RPMI8226 (cell line): ENCODE measurements at regions not wholly inside any gene's neighbourhood (a gene's known extent, or its start where the extent isn't known, plus 50 kb on each side); places are given as distances from the start of the nearest gene placed in this dataset.

ENCODE experiments used
- DNase-seq: peaks from one replicate; pipeline ENCODE4 v3.0.0-alpha.2; 2015

DNA sequence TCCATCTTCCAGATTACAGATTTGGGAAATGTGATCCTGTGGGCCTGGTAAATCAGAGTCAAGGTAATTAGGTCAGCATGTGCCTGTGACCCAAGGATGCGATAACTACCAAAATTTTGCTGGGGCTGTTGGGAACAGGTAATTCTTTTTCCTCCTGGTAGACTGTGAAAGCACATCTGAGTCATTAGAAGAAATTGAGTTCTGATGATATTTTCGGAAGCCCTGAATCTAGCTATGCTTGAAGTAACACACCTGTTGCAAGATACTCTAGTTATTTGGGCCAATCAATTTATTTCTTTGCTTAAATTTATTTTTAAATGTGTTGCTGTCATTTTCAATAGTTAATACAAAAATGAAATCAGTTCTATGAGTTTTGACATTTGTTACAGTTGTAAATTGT, 903.6 kb downstream of the RPA4 start:
- DNase-seq, result no peak

DNA sequence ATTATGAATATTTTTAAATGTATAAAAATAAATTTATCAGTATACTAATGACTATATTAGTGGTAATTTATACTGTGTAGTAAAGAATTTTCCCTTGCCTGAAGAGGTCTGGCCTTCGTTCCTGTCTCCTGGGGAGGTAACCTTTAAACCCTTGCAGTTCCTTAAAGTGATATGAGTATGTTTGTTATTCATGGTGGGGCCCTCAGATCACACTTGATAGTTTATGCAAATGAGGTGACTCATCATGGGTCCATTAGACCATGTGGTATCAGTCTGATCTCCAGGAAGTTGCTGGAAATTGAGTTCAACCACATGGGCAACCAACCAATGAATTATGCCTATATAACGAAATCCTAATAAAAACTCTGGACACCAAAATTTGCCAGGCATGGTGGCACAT, 904.1 kb downstream of the RPA4 start:
- DNase-seq, result no peak

DNA sequence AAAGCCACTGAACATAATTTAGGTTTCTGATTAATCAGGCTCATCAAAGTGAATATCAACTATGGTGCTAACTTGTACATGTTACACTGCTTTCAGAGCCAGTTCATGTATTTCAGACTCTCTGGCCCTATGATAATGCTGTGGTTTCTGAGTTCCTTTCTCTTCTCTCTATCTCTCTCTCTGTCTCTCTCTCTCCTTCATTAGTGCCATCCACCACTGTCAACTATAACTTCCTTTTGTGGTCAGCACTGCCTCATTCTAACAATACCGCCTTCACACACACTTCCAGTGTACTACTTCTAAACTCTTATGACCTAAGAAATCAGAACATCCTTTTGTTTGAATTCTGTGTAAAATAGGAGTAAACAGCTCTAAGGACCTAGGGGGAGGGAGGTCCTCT, 907.1 kb downstream of the RPA4 start:
- no peak for DNase-seq

DNA sequence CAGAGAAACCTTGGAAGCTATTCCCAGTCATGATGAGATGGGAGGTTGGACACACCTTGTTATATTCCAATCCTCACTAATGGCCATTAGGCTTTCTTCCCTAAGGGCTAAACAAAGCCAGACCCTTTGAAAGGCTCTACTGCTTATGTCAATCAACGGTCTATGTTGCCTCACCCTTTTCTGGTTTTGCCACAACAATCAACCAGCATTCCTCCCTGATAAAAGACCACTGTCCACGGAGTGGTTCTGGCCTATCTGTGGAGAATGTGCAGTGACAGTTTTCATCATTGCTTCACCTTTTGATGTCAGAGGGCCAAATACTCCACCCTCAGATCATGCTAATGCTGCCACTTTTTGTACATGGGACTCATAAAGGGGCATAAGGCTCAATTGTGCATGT, 913.4 kb downstream of the RPA4 start:
- no peak for DNase-seq

DNA sequence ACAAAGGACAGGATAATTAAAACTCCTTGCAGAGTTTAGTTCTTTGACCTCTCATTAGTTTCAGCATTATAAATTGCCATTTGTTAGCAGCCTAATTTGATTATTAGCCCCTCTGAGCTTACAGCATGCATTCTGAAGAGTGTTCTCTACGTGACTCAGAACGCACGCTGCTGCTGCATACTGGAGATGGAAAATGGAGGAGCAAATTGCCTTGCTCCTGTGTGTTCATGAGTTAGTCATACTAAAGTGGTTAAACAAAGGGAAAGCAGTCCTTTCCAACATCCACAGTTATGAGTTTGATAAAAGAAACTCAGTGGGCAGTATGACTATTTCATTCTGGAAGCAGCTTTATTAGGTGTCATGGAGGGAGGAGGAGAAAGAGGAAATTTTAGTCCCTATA, 922.5 kb downstream of the RPA4 start:
- no peak for DNase-seq

DNA sequence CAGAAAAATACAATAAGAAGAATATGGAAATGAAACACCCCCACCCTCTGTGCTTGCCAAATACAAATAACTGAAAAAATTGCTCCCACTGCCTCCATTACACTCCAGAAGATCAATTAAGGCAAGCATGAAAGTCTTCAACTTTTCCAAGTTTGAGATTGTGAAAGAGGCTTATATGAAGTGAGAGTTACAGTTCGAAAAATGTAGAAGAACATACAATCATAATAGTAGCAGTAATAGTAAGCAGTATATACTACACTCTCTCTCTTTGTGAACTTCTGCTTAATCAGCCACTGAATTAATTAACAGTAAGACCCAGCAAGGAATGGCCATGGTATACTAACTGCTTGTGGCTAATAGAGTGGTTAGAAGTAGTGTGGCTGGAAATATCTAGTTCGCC, 923.2 kb downstream of the RPA4 start:
- no peak for DNase-seq

DNA sequence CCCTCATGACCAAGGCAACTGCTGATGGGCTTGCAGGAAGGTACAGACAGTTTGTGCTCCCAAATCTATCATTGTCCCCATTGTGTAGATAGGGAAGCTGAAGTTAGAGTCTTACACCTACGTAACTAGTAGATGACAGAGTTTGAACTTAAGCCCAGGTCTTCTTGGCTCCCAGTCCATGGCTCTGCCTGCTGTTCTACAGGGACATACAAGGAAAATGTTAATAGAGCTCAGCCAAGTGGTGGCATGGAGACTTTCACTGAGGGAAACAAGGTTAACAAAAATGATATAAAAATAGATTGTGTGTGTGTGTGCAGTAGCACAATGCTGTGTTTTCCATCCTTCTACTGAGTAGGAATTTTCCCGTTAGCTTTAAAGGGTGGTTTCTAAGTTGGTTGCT, 936.5 kb downstream of the RPA4 start:
- no peak for DNase-seq

DNA sequence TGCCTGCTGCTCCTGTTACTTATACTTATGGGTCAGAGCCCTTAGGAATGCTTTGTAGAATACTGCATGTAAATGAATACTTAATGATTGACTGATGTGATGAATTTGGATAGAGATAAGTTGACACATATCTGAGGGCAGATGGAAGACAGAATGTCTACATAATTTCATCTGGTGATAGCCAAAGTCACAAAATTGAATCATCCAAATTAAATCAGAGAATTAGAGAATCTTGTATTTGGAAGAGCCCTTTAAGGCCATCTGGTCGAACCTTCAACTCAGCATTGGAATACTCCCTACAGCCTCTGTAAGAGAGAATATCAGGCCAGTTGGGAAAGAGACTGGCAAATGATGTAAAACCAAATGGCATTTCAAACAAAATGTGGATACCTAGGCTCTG, 944.8 kb downstream of the RPA4 start:
- no peak for DNase-seq

DNA sequence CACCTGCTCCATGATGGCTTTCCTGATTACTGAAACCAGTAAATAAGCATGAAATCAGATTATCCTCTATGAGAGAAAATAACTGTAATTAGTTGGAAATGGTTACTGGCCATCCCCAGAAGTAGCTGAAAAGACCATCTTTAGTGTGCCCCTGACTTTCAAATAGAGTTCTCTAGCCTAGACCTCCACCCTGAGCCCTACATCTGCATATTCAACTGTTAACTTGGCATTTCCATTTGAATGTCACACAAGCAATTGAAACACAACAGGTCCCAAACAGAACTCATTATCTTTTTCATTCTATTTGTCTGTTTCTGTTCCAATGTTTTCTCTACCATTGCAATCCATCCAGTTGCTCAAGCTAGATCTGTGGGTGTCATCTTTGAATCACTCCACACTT, 952.3 kb downstream of the RPA4 start:
- no peak for DNase-seq

DNA sequence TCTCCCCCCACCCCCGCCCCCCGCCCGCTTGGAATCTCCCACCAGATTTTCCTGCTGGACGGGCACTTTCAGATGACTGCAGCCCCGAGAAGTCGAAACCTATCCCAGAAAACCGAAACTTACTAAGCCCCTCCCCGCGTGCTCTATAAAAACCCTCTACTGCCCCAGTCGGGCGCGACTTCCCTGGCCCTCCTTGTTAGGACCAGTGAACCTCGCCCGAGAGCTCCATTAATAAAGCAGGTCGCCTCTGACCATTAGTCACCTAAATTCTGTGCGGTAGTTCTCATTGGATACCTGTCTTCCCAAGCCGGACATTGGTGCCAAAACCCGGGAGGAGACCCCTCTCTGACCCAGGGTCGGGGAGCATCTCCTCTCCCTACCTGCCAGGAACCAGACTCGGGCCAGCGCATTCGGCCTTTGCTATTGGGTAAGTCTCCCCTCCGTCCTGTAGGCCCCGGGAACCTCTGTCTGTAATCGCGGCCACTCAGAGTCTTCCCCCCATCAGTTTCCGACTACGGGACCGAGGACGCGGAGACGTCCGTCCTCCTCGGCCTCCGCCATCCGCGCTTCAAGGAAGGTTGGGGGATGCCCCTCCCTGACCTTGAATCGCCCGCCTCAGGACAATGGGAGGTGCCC, 958.0 kb downstream of the RPA4 start:
- DNase-seq, result no peak

DNA sequence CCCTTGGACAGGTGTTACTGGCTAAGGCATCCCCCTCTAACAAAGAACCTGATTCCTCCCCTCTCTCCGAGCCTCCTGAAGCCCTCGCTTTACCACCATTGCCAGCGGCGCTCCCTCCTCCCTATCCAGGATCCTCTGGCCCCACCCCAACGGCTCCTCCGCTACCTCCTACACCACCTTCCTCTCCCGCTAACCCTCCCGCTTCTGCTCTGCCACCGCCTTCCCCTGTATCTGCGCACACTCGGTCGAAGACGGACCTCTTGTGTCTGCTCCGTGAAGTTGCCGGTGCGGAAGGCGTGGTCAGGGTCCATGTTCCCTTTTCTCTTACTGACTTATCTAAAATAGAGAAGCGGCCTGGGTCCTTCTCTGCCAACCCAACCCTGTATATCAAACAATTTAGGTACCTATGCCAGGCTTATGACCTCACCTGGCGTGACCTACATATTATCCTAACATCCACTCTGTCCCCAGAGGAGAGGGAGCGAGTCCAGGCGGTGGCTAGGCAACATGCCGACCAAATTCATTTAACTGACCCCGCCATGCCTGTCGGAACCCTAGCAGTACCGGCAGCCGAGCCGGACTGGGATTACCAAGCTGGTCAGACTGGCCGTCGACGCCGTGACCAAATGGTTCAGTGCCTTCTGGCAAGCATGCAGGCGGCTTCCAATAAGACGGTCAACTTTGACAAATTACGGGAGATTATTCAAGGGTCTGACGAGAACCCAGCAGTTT, 958.9 kb downstream of the RPA4 start:
- DNase-seq, result no peak

DNA sequence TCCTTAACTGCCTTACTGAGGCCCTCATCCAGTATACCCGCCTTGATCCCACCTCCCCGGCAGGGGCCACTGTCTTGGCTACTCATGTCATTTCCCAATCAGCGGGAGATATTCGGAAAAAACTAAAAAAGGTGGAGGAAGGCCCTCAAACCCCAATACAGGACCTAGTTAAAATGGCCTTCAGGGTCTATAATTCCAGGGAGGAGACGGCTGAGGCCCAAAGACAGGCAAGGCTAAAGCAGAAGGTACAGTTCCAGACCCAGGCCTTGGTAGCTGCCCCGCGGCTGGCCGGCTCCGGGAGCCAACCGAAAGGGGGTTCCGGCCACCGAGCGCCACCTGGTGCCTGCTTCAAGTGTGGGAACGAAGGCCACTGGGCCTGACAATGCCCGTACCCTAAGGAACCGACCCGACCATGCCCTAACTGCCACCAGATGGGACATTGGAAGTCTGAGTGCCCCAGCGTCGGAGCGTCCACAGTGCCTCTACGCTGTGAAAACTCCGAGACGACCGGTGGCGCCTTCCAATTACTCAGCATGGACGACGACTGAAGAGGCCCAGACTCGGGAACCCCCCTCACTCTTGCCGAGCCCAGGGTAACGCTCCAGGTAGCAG, 959.6 kb downstream of the RPA4 start:
- no peak for DNase-seq

DNA sequence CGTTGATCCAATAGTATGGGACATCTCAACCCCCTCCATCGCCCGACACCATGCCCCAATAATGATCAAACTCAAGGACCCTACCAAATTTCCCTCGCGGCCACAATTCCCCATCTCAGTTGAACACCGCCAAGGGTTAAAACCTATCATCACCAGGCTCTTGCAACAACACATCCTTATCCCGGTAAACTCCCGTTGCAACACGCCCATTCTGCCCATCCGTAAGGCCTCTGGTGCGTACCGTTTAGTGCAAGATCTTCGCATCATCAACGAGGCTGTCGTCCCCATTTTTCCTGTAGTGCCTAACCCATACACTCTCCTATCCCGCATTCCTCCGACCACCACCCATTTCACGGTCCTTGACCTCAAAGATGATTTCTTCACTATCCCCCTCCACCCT, 960.5 kb downstream of the RPA4 start:
- DNase-seq, result no peak

DNA sequence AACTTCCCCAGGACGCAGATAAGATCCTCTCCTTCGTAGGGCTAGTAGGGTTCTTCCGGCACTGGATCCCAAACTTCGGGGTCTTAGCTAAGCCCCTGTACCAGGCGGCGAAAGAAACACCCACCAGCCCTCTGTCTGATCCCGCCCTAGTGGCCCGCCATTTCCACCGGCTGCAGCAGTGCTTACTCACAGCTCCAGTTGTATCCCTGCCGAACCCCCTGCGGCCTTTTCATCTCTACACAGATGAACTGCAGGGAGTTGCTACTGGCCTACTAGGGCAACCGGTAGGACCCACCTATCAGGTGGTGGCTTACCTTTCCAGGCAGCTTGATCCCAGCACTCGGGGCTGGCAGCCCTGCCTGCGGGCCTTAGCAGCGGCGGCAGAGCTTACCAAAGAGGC, 961.2 kb downstream of the RPA4 start:
- no peak for DNase-seq

DNA sequence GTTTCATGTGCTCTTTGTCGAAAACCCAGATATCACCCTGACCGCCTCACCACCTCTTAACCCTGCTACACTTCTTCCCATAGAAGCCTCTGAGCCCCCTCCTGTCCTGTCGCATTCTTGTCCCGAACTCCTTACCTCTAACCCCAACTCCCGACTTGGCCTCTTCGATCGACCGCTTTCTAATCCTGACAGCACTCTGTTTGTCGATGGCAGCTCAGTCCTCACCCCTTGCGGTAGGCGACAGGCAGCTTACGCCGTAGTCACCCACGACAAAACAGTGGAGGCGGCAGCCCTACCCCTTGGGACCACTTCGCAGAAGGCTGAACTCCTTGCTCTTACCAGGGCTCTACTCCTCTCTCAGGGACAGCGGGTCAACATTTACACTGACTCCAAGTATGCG, 961.7 kb downstream of the RPA4 start:
- DNase-seq, result no peak

DNA sequence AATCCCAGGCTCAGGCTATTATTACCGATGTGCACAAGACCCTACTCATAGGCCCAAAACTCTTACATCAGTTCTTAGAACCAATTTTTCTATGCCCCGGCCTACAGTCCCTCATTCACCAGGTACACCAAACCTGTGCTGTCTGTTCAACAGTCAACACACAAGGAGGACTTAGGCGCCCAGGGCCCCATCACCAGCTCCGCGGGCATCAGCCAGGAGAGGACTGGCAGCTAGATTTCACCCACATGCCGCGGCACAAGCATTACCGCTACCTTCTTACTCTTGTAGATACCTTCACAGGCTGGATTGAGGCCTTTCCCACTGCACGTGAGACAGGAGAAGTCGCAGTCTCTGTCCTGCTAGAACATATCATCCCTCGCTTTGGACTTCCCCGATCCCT, 962.5 kb downstream of the RPA4 start:
- DNase-seq, result no peak

DNA sequence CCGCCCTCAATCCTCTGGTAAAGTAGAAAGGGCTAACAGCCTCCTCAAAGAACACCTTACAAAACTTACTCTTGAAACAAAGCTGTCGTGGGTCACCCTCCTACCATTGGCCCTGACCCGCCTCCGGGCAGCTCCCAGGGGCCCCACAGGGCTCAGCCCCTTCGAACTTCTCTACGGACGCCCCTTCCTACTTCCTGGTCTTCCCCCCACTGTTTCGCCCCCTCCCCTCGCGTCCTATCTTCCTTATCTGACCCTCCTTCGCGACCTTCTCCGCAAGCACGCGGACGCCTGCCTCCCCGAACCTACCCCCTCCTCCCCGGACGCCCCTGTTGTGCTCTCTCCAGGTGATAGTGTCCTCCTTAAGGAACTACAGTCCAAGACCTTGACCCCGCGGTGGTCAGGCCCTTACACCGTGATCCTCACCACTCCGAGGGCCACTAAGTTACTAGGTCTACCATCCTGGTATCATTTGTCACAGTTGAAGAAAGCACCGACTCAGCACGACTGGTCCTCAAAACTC, 963.1 kb downstream of the RPA4 start:
- DNase-seq, result no peak

DNA sequence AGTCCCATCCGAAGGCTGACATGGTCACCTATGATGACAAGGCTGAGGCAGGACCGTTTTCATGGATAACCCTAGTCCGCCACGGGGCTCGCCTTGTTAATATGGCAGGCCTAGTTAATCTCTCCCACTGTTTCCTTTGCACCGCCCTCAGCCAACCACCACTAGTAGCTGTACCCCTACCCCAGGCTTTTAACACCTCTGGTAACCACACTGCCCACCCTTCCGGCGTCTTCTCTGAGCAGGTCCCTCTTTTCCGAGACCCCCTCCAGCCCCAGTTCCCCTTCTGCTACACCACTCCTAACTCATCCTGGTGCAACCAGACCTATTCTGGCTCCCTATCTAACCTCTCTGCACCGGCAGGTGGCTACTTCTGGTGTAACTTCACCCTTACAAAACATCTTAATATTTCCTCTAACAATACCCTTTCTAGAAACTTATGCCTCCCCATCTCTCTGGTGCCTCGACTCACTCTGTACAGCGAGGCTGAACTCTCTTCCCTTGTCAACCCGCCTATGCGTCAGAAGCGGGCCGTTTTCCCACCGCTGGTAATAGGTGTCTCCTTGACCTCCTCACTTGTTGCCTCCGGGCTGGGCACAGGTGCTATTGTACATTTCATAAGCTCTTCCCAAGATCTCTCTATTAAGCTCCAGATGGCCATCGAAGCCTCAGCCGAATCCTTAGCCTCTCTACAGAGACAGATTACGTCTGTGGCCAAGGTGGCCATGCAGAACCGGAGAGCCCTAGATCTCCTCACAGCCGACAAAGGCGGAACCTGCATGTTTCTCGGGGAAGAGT, 964.4 kb downstream of the RPA4 start:
- no peak for DNase-seq

DNA sequence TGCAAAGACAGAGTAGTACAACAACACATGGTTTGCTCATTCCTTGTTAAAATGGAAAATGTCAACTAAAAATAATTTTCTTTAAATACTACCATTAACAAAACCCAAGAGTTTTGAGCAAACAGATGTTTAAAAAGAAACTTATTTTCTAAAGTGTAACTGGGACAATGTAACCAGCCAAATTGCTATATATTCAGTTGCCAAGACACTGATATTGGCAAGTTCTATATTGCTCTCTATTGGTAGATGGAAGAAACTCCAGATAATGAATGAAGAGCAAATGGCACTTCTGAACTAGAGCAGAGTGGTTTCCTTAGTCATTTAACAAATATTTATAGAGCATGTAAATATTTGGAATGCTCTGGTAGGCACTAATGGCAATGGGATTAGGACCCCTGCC, 966.2 kb downstream of the RPA4 start:
- no peak for DNase-seq

DNA sequence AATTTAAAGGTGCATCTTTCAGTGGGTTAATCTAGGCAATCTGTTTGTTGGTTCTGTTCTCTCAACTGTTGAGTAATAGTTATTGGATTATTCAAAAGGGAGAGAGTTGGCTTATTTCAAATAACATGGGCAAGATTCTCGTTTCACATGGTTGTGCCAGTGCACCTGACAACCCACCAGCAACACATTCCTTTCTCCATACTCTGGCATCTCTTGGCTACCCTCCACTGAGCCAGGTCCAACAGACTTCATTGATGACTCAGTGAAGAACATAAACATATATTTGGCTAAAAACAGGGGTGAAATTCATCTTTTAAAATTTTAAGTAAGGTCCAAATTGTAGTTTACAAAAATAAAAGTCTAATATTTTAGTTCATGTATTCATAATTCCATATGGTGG, 967.2 kb downstream of the RPA4 start:
- DNase-seq, result no peak

DNA sequence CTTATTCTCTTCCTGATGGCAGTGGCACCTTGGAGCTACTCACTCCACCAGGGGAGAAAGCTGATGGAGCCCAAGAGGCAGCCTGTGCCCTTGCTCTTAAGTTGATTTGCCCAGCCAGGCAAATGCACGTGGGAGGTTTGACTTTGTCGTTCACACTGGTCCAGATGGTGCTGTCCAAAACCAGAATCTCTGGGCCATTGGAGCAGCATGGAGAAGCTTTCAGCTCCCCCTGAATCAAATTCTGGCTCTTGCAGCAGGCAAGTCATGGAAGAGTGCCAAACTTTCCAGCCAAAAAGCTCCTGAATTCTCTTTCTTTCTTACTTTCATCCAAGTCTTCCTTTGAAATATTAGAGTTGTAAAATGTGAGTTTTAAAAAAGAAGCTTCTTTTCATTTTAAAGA, 970.4 kb downstream of the RPA4 start:
- DNase-seq, result no peak

DNA sequence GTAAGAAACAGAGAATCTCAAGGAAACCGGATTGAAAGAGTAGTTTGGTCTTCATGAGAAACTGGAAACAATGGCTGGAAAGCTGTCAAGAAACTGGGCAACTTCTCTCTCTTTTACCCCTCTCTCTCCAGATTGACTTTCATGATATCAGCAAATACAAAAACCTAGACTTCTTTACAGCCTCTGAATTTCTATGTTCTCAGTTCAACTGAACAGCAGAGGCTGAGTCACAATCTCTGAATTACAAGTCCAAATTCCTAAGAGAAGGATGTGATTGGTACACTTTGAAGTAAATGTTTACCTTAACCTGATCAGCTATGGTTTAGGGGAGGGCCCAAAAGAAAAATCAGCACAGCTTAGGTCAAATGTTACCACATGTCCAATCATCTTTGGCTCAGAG, 974.9 kb downstream of the RPA4 start:
- no peak for DNase-seq

DNA sequence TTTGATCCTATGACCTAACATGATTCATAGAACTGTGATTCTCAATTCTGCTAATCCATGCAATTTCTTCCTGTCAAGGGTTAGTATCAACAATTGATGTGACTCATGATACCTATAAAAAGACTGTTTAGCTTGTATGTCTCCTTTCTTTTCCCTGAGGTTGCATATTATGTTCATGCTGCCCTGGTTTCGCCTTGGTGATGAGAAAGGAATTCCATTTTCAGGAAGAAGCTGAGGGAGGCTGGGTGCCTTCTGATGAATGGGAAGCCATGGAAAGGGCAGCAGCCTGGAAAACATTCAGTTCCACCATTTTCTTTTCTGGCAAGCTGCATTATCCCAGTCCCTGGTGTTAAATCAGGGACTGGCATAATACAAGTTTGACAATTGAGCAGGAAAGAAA, 976.5 kb downstream of the RPA4 start:
- DNase-seq, result no peak

DNA sequence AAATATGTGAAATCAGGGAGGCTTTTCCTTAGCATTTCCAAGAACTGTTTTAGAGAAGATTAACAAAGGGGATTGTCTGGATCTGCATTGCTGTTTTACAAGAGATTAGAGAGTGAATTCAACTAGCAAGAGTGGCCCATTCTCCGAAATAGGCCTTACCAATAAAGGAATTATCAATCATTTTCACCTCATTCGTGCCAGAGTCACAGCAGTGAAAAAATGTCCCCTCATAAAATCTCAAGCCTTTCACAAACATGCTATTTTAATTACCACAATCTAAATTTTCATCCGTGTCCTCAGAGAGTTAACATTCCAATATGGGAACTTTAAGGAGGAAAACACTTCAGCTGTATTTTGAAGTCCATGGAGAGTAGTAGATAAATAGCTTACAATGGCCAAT, 979.6 kb downstream of the RPA4 start:
- DNase-seq, result no peak
